ENCODE measurements at regions not wholly inside any gene's neighbourhood (a gene's known extent, or its start where the extent isn't known, plus 50 kb on each side); places are given as distances from the start of the nearest gene placed in this dataset.

GRCh38 chr15:92533298-92533697, 122.3 kb downstream of the FAM174B start:
- DNase-seq (ENCODE audit: extremely low spot score): no peak
- CTCF ChIA-PET: interaction anchor here (0.5 to 0.9 kb wide), 2 partner anchors 11 to 554 kb away, joined by 3 read pairs; no protein-coding TSS in a partner anchor
- POLR2A ChIA-PET: no interaction called here
- TF ChIP-seq FOXK2 (IDR thresholded peaks at IDR 0.05): no peak
- TF ChIP-seq PKNOX1 (IDR thresholded peaks at IDR 0.05): no peak
- TF ChIP-seq ZNF384 (IDR thresholded peaks at IDR 0.05): no peak

GRCh38 chr15:92531406-92531805, 124.2 kb downstream of the FAM174B start:
- CTCF ChIA-PET: interaction anchor here (0.6 to 1.8 kb wide), 2 partner anchors 9 to 444 kb away, joined by 5 read pairs; no protein-coding TSS in a partner anchor
- POLR2A ChIA-PET: no interaction called here
- no peak for TF ChIP-seq SUZ12 (IDR thresholded peaks at IDR 0.05)
- no peak for TF ChIP-seq L3MBTL2 (conservative IDR thresholded peaks at IDR 0.05)
- no peak for TF ChIP-seq CTBP1 (IDR thresholded peaks at IDR 0.05; ENCODE audit: borderline replicate concordance)
- no peak for TF ChIP-seq BHLHE40 (IDR thresholded peaks at IDR 0.05; ENCODE audit: borderline replicate concordance)
- no peak for TF ChIP-seq TARDBP (IDR thresholded peaks at IDR 0.05)
- no peak for TF ChIP-seq SP1 (IDR thresholded peaks at IDR 0.05)
- no peak for TF ChIP-seq ELF4 (IDR thresholded peaks at IDR 0.05)
- no peak for TF ChIP-seq ARNT (IDR thresholded peaks at IDR 0.05)
- TF ChIP-seq FOXM1 (IDR thresholded peaks at IDR 0.05; ENCODE audit: borderline replicate concordance): no peak
- no peak for TF ChIP-seq NFRKB (IDR thresholded peaks at IDR 0.05)
- TF ChIP-seq FOXA1 (IDR thresholded peaks at IDR 0.05): no peak
- TF ChIP-seq FOXK2 (IDR thresholded peaks at IDR 0.05): no peak
- no peak for TF ChIP-seq LEF1 (IDR thresholded peaks at IDR 0.05; ENCODE audit: borderline replicate concordance)
- no peak for TF ChIP-seq ZNF384 (IDR thresholded peaks at IDR 0.05)
- no peak for TF ChIP-seq HDGF (IDR thresholded peaks at IDR 0.05; ENCODE audit: borderline replicate concordance)
- no peak for TF ChIP-seq PKNOX1 (IDR thresholded peaks at IDR 0.05)
- DNase-seq (ENCODE audit: extremely low spot score): no peak

- ChIA-PET POLR2A (no interaction called here), CTCF (interaction anchor here (0.5 kb wide), 1 partner anchor 195 kb away, joined by 3 read pairs; no protein-coding TSS in a partner anchor)
- no peak for TF ChIP-seq ZNF384 (IDR thresholded peaks at IDR 0.05)
- no peak for TF ChIP-seq PKNOX1 (IDR thresholded peaks at IDR 0.05)
- TF ChIP-seq FOXA1 (IDR thresholded peaks at IDR 0.05): no peak
- no peak for TF ChIP-seq CTBP1 (IDR thresholded peaks at IDR 0.05; ENCODE audit: borderline replicate concordance)
- no peak for TF ChIP-seq FOXM1 (IDR thresholded peaks at IDR 0.05; ENCODE audit: borderline replicate concordance)
- no peak for TF ChIP-seq LEF1 (IDR thresholded peaks at IDR 0.05; ENCODE audit: borderline replicate concordance)
- no peak for TF ChIP-seq FOXK2 (IDR thresholded peaks at IDR 0.05)
- DNase-seq (ENCODE audit: extremely low spot score): no peak
These were observed 126.8 kb downstream of the FAM174B start for GRCh38 chr15:92528736-92529135.

- CTCF ChIA-PET: interaction anchor here (0.9 kb wide), 1 partner anchor 28 kb away, joined by 3 read pairs; no protein-coding TSS in a partner anchor
- POLR2A ChIA-PET: no interaction called here
- no peak for DNase-seq (ENCODE audit: extremely low spot score)
- no peak for TF ChIP-seq NFRKB (IDR thresholded peaks at IDR 0.05)
- TF ChIP-seq FOXA1 (IDR thresholded peaks at IDR 0.05): no peak
- TF ChIP-seq FOXK2 (IDR thresholded peaks at IDR 0.05): no peak
- no peak for TF ChIP-seq ELF4 (IDR thresholded peaks at IDR 0.05)
- no peak for TF ChIP-seq HDGF (IDR thresholded peaks at IDR 0.05; ENCODE audit: borderline replicate concordance)
- TF ChIP-seq SP1 (IDR thresholded peaks at IDR 0.05): no peak
- no peak for TF ChIP-seq L3MBTL2 (conservative IDR thresholded peaks at IDR 0.05)
- TF ChIP-seq TARDBP (IDR thresholded peaks at IDR 0.05): no peak
- no peak for TF ChIP-seq BHLHE40 (IDR thresholded peaks at IDR 0.05; ENCODE audit: borderline replicate concordance)
- TF ChIP-seq FOXM1 (IDR thresholded peaks at IDR 0.05; ENCODE audit: borderline replicate concordance): no peak
- TF ChIP-seq LEF1 (IDR thresholded peaks at IDR 0.05; ENCODE audit: borderline replicate concordance): no peak
- no peak for TF ChIP-seq SUZ12 (IDR thresholded peaks at IDR 0.05)
- no peak for TF ChIP-seq CTBP1 (IDR thresholded peaks at IDR 0.05; ENCODE audit: borderline replicate concordance)
- no peak for TF ChIP-seq PKNOX1 (IDR thresholded peaks at IDR 0.05)
These were observed 128.4 kb downstream of the FAM174B start for GRCh38 chr15:92527197-92527596.

- ChIA-PET CTCF (no interaction called here), POLR2A (no interaction called here)
- no peak for TF ChIP-seq PKNOX1 (IDR thresholded peaks at IDR 0.05)
- no peak for TF ChIP-seq SP1 (IDR thresholded peaks at IDR 0.05)
- no peak for TF ChIP-seq FOXK2 (IDR thresholded peaks at IDR 0.05)
- TF ChIP-seq NFRKB (IDR thresholded peaks at IDR 0.05): no peak
- no peak for TF ChIP-seq ZNF384 (IDR thresholded peaks at IDR 0.05)
- TF ChIP-seq ARNT (IDR thresholded peaks at IDR 0.05): no peak
- no peak for TF ChIP-seq LEF1 (IDR thresholded peaks at IDR 0.05; ENCODE audit: borderline replicate concordance)
- TF ChIP-seq FOXA1 (IDR thresholded peaks at IDR 0.05): no peak
- TF ChIP-seq FOXM1 (IDR thresholded peaks at IDR 0.05; ENCODE audit: borderline replicate concordance): no peak
- no peak for TF ChIP-seq TARDBP (IDR thresholded peaks at IDR 0.05)
- TF ChIP-seq BHLHE40 (IDR thresholded peaks at IDR 0.05; ENCODE audit: borderline replicate concordance): no peak
- no peak for TF ChIP-seq L3MBTL2 (conservative IDR thresholded peaks at IDR 0.05)
- TF ChIP-seq ELF4 (IDR thresholded peaks at IDR 0.05): no peak
- no peak for TF ChIP-seq HDGF (IDR thresholded peaks at IDR 0.05; ENCODE audit: borderline replicate concordance)
- TF ChIP-seq CTBP1 (IDR thresholded peaks at IDR 0.05; ENCODE audit: borderline replicate concordance): no peak
- no peak for TF ChIP-seq SUZ12 (IDR thresholded peaks at IDR 0.05)
- DNase-seq (ENCODE audit: extremely low spot score): no peak
These were observed 129.8 kb downstream of the FAM174B start for GRCh38 chr15:92525758-92526245.

Data from HEK293T (cell line).